GM18505 (cell line): ENCODE measurements at regions not wholly inside any gene's neighbourhood (a gene's known extent, or its start where the extent isn't known, plus 50 kb on each side); places are given as distances from the start of the nearest gene placed in this dataset.

Source experiments
- ATAC-seq: cut with Tn5 transposase; IDR thresholded peaks from one replicate; pipeline ENCODE4 v1.9.1; 2021; ENCODE audit not compliant: unreplicated experiment
- POLR2A ChIP-seq: IDR thresholded peaks from 4 replicates; pipeline ENCODE4 v1.6.1; 2011; ENCODE audit warnings: borderline replicate concordance; ENCODE audit not compliant: insufficient read depth, insufficient read length; ENCODE audit errors: extremely low read depth

GRCh38 chr9:10744669-10745068 is 131.9 kb upstream of the PTPRD start:
- TF ChIP-seq POLR2A: no peak
- ATAC-seq: no peak

DNA sequence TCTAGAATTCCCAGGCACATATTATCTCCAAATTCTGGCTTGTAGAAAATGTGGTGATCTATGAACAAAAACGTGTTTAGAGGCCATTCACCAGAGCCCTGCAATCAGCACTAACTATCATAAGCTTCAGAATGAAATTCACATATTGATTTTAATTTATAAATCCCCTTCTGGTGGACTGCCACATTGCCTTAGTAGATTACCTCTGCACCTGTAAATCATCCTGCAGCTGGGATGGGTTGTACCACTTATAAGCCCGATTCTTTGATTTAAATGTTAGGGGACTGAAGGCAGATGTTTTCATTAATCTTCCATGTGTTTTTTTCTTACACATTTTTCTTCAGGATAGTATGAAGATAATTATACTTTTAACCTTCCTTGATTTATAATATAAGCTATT is 140.7 kb upstream of the PTPRD start:
- no peak for ATAC-seq
- TF ChIP-seq POLR2A: no peak

GRCh38 chr9:10764481-10764880 is 151.7 kb upstream of the PTPRD start:
- no peak for TF ChIP-seq POLR2A
- no peak for ATAC-seq

- TF ChIP-seq POLR2A: no peak
- ATAC-seq: no peak
Observed at GRCh38 chr9:10773136-10773535, 160.3 kb upstream of the PTPRD start.

DNA sequence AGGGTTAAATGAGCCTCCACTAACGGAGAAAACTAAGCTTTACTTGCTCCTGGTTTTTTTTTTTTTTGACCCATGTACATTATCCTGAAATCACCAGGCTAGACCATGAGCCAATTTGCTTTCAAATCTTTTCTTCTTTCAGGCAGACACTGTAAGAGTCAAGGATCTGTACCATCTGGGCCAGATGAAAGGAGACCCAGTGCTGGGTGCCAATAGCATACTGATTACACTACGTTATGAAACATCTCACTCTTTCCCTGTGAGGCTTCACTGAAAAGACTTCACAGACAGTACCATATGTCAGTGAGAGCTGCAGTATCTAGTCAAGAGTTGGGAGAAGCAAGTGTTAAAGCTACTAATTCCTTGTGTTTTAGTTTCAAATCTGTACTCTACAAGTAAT is 161.2 kb upstream of the PTPRD start:
- TF ChIP-seq POLR2A: no peak
- ATAC-seq: no peak

DNA sequence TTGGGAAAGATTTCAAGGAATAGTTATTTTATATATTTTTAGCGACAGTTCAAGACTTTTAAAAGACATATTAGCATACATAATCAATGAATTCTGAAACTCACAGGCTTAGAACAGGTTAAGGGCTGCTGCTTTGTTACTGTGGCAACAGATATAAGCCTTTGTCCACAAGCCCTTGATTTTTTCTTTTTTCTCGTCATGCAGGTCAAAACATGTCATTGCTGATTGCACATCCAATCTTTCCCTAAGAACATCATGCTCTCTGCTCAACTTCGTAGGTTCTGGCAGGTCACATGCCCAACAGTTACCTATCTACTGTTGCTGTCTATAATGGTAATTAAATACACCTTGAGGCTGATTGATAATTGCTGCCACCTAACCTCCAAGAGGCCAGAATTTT is 172.5 kb upstream of the PTPRD start:
- no peak for TF ChIP-seq POLR2A
- no peak for ATAC-seq

- TF ChIP-seq POLR2A: no peak
- ATAC-seq: no peak
Observed at GRCh38 chr9:10793306-10793705, 180.5 kb upstream of the PTPRD start.

DNA sequence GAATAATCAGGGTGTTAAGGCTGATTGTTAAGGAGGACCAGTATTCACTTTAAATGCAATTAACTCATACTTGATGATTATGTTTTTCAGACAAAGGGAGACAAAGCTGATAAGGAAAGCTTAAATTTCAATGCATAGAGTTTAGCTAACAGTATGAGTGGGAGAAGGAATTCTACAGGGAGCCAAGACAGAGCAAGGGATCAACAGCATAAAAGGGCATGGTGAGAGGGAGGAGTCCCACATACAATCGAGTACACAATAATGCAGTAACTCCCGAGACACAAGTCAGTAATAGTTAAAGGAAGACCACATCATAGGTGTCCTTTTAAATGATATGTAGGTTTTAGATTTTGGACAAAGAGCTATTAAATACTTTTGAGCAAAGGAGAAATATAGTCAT is 191.7 kb upstream of the PTPRD start:
- no peak for ATAC-seq
- TF ChIP-seq POLR2A: no peak

- ATAC-seq: no peak
- no peak for TF ChIP-seq POLR2A
Observed at GRCh38 chr9:10806868-10807267, 194.1 kb upstream of the PTPRD start.

GRCh38 chr9:10818206-10818605 is 205.4 kb upstream of the PTPRD start:
- ATAC-seq: no peak
- TF ChIP-seq POLR2A: no peak

GRCh38 chr9:10835791-10836463 is 223.1 kb upstream of the PTPRD start:
- TF ChIP-seq POLR2A: no peak
- no peak for ATAC-seq

GRCh38 chr9:10843151-10843550 is 230.3 kb upstream of the PTPRD start:
- TF ChIP-seq POLR2A: no peak
- ATAC-seq: no peak

GRCh38 chr9:10855847-10856246 is 243.0 kb upstream of the PTPRD start:
- ATAC-seq: no peak
- TF ChIP-seq POLR2A: no peak

- no peak for TF ChIP-seq POLR2A
- no peak for ATAC-seq
Observed at GRCh38 chr9:10858817-10859216, 246.0 kb upstream of the PTPRD start.

DNA sequence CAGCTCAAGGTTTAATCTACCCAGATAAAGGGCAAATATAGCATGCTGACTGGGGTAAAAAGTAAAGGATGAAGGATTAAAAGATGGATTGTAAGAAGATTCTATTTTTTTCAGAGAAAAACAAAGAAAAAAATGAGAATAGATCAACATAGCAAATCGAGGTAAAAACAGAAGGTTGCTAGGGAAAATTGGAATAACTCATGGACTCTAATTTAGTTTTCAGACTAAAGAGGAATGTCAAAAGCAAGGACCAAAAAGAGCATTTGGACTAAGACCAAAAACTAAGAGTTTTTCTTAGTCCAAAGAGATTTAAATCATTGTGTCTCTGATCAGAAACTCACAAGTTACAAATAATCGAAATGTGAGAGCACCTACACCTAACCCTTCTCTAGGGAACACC is 250.7 kb upstream of the PTPRD start:
- ATAC-seq: no peak
- no peak for TF ChIP-seq POLR2A

DNA sequence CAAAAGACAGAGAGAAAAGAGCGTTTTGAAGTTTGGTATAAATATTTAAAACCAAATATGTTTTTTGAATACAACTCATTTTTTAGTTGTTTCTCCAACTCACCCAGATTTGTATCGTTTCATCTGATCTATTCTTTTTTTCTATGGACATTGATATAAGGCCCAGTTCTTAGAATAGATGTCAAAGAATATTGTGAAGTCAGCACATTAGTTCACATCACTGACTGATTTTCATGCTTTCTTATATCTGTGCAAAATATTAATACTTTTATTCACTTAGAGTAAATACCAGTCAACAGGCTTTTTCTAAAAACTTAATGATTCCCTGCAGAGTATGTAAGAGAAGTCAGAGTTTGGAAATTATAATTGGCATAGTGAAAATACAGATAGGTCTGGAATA is 254.4 kb upstream of the PTPRD start:
- ATAC-seq: no peak

GRCh38 chr9:10869687-10870086 is 256.9 kb upstream of the PTPRD start:
- no peak for ATAC-seq
- no peak for TF ChIP-seq POLR2A

More for the DNA sequence above, 254.4 kb upstream of the PTPRD start:
- TF ChIP-seq POLR2A: no peak
